ENCODE measurements at regions not wholly inside any gene's neighbourhood (a gene's known extent, or its start where the extent isn't known, plus 50 kb on each side); places are given as distances from the start of the nearest gene placed in this dataset.
"Not testable (repeated sequence)": the region's sequence is repeated elsewhere in the genome, so short reads cannot be mapped to it uniquely, and the experiment has no call there.

DNA sequence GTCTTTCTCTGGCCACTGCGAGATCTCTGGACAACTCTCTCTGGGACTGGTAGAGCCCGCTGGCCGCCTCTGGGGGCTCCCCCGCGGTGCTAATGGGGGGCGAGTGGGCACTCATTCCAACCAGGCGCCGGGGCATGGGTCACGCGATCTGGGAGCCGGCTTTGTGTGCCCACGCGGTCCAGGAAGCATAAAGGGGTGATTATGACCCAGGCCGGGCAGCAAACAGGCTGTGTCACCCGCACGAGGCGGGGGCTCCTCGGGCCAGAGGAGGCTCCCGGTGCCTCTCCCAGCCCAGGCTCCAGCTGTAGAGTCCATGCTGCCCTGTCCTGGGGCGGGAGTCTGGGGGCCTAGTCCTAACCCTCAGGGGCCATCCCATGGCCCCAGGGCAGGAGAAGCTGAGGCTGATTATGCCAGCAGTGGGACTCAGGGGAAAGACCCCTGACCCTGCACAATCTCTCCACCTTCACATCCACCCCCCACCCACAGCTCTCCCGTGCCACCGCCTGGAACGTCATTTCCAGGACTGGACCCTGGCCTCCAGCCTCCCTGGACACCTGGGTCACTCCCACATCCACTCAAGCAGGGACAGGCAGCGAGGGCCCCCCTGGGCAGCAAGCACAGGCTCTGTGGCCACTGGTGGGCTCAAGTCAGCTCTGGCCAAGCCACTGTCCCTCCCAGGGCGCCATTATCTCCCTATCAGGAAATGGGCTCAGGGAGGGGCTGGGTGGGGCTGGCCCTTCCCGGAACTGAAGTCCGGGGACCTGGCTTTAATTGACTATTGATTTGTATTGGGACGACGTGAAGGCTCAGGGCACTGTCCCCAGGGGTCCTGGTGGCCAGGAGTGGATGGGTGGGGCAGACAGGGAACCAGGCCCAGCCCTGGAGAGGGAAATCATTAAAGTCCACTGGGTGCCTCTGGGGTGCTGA lies 50.0 kb downstream of the PTPRS start:
- DNase-seq (ENCODE audit: low read depth), result no peak

DNA sequence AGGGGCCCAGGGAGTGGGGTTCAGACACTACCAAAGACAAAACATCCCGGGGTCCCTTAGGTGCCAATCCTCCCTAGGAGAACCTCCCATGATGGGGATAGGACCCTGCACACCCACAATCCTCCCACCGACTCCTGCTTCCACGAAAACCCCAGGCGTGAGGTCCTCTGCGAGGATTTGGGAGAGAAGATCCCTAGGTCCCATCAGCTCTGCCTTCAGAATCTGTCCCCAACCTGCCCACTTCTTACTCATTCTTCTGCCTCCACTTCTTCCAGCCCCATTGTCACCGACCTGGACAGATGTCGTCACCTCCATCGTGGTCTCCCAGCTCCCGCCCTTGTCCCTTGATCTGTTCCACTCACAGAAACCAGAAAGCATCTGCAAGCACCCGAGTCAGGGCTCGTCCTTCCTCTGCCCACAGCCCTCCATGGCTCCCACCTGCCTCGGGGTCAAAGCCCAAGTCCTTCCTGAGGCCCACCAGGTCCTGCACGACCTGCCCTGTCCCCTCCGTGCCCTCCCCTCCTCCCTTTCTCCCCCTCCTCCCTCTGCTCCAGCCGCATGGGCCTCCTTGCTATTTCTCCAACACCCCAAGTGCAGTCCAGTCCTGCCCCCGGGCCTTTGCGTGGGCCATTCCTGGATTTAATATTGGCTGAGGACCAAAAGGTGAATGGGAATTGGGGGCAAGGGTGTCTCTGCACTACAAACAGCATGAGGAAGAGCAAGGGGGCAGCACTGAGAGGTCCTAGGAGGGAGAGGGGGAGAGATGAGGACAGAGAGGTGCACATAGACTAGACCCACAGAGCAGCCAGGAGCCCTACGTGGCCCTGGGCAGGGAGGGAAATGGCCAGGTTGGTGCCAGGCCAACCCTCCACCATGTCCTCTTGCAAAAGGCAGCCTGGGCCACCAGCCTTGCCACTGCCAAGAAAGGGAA lies 51.3 kb downstream of the PTPRS start:
- DNase-seq (ENCODE audit: low read depth), result no peak

DNA sequence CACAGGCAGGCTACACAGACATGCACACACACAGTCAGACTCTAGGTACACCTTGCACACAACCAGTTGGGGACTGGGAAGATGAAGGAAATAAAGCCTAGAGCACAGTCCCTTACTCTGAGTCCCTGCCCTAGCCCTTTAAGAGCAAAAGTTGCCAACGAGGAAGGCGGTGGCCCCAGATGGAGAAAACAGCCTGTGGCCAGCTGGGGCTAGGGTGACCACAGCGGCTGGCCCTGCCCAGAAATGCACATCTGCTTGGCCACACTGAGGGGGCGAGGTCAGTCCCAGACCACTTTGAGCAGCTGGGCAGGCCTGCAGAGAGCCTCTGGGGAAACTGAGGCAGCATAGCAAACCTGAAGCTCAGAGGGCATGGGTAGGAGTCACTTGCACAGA lies 52.3 kb downstream of the PTPRS start:
- peak; percentile 30 for DNase-seq (ENCODE audit: low read depth)

DNA sequence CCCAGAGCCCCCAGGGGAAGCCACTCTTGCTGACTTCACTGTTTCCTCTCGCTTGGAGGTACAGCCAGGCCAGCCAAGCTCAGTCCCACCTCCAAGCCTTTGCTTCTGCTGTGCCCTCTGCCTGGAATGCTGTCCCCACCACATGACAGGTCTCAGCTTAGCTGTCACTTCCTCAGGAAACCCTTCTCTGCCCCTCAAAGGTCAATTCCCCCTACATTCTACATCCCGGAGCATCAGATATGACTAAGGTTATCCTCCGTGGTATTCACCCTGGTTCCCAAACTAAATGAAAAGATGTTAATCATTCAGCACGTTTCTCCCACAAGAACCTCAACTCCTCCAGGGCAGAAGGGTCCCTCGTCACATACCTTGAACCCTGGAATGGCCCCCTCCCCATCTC lies 53.5 kb downstream of the PTPRS start:
- no peak for DNase-seq (ENCODE audit: low read depth)

GRCh38 chr19:5286465-5287029 lies 54.1 kb downstream of the PTPRS start:
- DNase-seq (ENCODE audit: low read depth), result no peak

- DNase-seq (ENCODE audit: low read depth), result no peak
These were observed 54.7 kb downstream of the PTPRS start for GRCh38 chr19:5285955-5286354.

DNA sequence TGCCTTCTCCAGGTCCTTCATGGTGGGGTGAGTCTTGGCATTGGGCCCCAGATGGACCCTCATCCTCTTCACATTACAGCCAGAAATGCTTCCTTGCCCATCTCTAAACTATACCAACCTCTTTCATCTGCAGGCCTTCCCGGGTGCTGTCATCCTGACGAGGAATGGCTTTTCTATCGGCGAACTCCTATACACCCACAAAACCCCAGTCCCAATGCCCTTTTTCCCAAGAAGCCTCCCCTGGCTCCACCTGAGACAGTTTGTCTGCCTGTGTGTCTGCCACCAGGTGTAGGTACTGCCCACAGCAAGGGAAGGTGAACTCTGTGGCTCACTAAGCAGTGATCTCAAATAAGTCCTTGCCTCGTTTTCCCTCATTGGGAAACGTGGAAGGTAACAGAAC lies 55.3 kb downstream of the PTPRS start:
- no peak for DNase-seq (ENCODE audit: low read depth)

DNA sequence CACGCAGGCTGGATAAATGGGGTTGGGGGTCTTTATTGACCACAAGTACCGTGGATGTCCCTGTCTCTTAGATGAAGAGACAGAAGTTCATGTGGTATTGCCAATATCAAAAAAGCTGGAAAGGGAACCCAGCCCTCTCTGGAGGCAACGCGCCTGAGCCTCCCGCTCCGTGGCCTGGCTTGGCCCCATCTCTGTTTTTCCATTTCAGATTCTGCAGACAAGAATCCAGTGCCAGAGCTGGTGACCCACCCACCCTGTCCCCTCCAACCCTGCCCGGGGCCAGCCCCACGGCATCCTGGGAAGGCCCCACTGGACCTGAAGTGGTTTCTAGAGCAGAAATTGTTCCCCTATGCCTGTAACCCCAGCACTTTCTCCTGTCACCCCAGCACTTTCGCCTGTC lies 57.7 kb downstream of the PTPRS start:
- no peak for DNase-seq (ENCODE audit: low read depth)

GRCh38 chr19:5281588-5281987 lies 59.0 kb downstream of the PTPRS start:
- DNase-seq (ENCODE audit: low read depth), result peak; percentile 73

GRCh38 chr19:5275668-5276067 lies 64.9 kb downstream of the PTPRS start:
- not testable (repeated sequence) for DNase-seq (ENCODE audit: low read depth)

DNA sequence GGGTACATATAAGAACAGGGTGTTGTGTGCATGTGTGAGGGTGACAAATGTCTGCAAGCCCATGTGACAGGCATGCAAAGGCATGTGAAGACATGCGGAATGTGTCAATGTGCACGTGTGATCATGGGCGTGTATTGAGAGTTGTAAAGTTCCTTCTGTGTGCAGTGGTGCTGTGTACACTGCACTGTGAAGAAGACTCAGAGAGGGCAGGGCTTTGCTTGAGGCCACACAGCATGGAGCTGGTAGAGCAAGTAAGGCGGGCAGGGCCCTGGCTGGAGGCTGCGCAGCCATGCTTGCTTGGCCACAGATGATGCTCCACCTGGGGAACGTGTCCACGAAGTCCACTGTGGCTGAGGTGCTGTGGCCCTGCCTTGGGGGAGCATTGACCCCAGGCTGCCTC lies 66.8 kb downstream of the PTPRS start:
- no peak for DNase-seq (ENCODE audit: low read depth)

GRCh38 chr19:5271145-5271544 lies 69.5 kb downstream of the PTPRS start:
- DNase-seq (ENCODE audit: low read depth), result no peak

DNA sequence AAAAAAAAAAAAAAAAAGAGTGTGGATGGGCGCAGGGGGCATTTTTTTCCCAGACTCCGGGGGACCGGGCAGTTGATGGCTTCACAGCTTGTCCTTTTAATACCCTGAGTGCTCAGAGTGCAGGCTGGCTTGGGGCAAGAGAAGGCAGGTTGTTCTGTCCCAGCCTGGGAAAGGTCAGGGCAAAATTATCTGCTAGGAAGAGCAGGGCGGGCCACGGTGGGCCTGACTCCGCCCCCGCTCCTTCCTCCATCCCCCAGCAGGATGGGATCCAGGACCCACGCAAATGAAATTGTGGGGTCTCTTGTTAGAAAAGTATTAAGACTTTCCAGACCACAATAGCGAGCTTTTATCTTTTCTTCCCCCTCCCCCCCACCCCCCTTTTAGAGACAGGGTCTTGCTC lies 70.7 kb downstream of the PTPRS start:
- no peak for DNase-seq (ENCODE audit: low read depth)

DNA sequence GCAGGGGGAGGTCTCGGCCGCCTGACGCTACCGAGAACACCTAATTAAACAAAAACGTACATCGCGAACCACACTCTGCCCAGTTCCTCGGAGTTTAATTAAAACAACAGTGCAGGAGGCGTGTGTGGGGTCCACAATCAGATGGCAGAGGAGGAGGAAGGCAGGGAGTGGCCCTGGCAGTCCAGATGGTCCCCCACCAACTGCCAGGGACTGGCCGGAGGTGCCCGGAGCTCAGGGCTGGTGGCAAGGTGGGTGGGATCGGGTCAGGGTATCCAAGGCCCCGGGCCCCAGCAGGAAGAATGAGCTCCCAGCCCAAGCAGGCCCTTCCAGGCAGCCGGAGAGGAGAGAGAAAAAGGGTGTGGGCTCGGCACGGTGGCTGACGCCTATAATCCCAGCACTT lies 71.3 kb downstream of the PTPRS start:
- DNase-seq (ENCODE audit: low read depth), result no peak

- DNase-seq (ENCODE audit: low read depth), result no peak
These were observed 71.8 kb downstream of the PTPRS start for GRCh38 chr19:5268801-5269200.

DNA sequence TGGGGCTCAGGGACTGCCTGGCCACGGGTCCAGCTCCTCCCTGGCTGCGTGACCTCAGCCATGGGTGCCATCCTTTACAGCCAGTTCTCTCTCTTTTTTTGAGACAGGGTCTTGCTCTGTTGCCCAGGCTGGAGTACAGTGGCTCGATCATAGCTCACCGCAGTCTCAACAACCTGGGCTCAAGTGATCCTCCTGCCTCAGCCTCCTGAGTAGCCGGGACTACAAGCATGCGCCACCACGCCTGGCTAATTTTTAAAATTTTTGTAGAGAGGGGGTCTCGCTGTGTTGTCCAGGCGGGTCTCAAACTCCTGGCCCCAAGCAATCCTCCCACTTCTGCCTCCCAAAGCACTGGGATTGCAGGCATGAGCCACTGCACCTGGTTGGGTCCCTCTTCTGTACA lies 75.4 kb downstream of the PTPRS start:
- no peak for DNase-seq (ENCODE audit: low read depth)

DNA sequence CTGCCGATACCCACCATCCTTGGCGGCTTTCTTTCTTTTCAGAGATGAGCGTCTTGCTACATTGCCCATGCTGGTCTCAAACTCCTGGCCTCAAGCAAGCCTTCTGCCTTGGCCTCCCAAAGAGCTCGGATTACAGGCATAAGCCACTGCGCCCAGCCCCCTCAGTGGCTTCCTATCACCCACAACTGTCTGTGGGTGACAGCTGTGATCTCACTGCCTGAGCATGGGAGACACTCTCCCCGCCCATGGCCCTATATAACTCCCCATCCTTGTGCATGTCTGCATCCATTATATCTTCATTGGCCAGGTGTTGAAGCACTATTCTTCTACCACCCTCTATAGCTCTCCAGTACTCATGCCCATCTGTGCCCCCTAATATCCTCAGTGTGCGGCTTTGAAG lies 76.2 kb downstream of the PTPRS start:
- no peak for DNase-seq (ENCODE audit: low read depth)

- DNase-seq (ENCODE audit: low read depth), result no peak
These were observed 77.0 kb downstream of the PTPRS start for GRCh38 chr19:5263615-5264014.

- no peak for DNase-seq (ENCODE audit: low read depth)
These were observed 77.9 kb downstream of the PTPRS start for GRCh38 chr19:5262721-5263120.

GRCh38 chr19:5261156-5261890 lies 79.3 kb downstream of the PTPRS start:
- no peak for DNase-seq (ENCODE audit: low read depth)

GRCh38 chr19:5260381-5260967 lies 80.1 kb downstream of the PTPRS start:
- no peak for DNase-seq (ENCODE audit: low read depth)

- DNase-seq (ENCODE audit: low read depth), result no peak
These were observed 80.9 kb downstream of the PTPRS start for GRCh38 chr19:5259750-5260149.
